ENCODE measurements at regions not wholly inside any gene's neighbourhood (a gene's known extent, or its start where the extent isn't known, plus 50 kb on each side); places are given as distances from the start of the nearest gene placed in this dataset.

DNA sequence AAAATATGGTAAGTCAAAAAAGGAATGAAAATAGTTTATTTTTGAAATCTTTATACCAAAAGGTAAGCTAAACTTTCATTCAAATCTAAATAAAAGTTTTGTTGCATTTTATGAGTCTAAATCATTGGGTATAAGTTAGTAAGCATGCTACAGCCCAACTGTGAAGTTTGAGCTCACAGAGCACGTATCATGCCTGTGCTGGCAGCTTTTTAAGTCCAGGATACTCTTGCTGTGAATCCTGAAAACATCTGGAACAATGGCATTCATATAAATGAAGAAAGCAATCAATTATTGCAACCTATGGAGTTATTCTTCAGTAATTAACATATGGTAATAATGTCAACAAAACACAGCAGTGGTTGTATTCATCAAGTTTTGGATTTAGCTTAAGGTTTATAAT lies 656.9 kb downstream of the RFPL4B start:
- Mint-ChIP-seq H3K27ac (ENCODE audit: unreplicated experiment) (no peak overlapping the region), H3K36me3 (ENCODE audit: low read depth, unreplicated experiment) (no peaks in the 10 kb centered on the region), H3K4me3 (ENCODE audit: unreplicated experiment) (no peak overlapping the region), H3K27me3 (ENCODE audit: low read depth, unreplicated experiment) (no peaks in the 10 kb centered on the region), H3K9me3 (ENCODE audit: unreplicated experiment) (no peaks in the 10 kb centered on the region), H3K4me1 (ENCODE audit: low read depth, unreplicated experiment) (peaks cover 5% of the 10 kb centered on the region)
- no peak overlapping the region for H3K27ac ChIP-seq (ENCODE audit: low read depth, low read length)
- no peak overlapping the region for H2AFZ ChIP-seq (ENCODE audit: low read depth, low read length)
- H3K4me1 ChIP-seq (ENCODE audit: insufficient read depth, low read length) = no peaks in the 10 kb centered on the region
- no peaks in the 10 kb centered on the region for H3K79me2 ChIP-seq (ENCODE audit: insufficient read depth, low read length)
- no peak overlapping the region for H3K4me3 ChIP-seq (ENCODE audit: insufficient read depth, low read depth, low read length)
- H3K9me3 ChIP-seq (ENCODE audit: insufficient read depth, low read depth, low read length) = no peaks in the 10 kb centered on the region
- H3K27me3 ChIP-seq (ENCODE audit: insufficient read depth, low read length) = no peaks in the 10 kb centered on the region
- DNase-seq (ENCODE audit: low read depth) (no peak), FAIRE-seq (no peak)
- no peak overlapping the region for H3K9ac ChIP-seq (ENCODE audit: low read length)
- no peaks in the 10 kb centered on the region for H3K36me3 ChIP-seq (ENCODE audit: insufficient read depth, low read length)
- H3K4me2 ChIP-seq (ENCODE audit: low read length) = no peak overlapping the region
- TF ChIP-seq EZH2 (IDR thresholded peaks at IDR 0.05; ENCODE audit: insufficient read depth, low read length) = no peak
- TF ChIP-seq, protein P1, sequence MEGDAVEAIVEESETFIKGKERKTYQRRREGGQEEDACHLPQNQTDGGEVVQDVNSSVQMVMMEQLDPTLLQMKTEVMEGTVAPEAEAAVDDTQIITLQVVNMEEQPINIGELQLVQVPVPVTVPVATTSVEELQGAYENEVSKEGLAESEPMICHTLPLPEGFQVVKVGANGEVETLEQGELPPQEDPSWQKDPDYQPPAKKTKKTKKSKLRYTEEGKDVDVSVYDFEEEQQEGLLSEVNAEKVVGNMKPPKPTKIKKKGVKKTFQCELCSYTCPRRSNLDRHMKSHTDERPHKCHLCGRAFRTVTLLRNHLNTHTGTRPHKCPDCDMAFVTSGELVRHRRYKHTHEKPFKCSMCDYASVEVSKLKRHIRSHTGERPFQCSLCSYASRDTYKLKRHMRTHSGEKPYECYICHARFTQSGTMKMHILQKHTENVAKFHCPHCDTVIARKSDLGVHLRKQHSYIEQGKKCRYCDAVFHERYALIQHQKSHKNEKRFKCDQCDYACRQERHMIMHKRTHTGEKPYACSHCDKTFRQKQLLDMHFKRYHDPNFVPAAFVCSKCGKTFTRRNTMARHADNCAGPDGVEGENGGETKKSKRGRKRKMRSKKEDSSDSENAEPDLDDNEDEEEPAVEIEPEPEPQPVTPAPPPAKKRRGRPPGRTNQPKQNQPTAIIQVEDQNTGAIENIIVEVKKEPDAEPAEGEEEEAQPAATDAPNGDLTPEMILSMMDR (IDR thresholded peaks at IDR 0.05; ENCODE audit: insufficient read depth, low read depth, low read length) = no peak
- no peaks in the 10 kb centered on the region for H4K20me1 ChIP-seq (ENCODE audit: insufficient read depth, low read length)

DNA sequence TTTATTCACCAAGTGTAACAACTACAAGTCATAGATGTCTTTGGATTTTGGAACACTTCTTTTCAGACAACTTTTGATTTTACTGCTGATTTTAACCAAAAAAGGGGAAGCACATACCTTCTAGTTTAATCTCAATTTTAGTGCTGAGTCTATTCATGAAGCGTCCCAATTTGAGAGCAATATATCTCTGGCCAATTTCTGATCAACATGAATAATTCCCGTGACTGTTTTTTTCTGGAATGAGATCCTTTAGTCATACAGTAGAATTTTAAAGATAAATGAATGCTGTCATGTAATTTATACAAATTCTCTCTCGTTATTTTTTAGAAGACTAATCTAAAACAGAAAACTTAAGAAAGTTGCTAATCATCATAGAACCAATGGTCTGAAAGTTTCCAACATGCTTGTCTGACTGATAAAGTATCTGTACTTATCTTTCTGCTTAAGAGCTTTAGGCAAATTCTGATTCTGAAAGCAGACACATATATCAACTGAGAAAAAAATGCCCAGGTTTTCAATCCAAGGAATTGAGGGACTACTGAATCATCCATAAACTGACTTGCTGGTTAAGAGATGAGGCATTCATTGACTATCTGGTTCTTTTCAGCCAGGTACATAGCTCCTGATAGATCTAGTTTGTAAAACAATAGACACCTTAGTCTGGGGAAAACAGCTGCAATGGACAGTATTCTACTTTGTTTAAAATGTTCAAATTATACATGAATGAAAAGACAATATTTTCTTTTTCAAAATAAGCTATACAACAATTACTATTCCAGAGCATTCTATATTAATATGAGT lies 657.5 kb downstream of the RFPL4B start:
- no peaks in the 10 kb centered on the region for H3K4me1 ChIP-seq (ENCODE audit: insufficient read depth, low read length)
- no peak overlapping the region for H3K4me3 ChIP-seq (ENCODE audit: insufficient read depth, low read depth, low read length)
- H3K27ac ChIP-seq (ENCODE audit: low read depth, low read length) = no peak overlapping the region
- peak; percentile 83 for DNase-seq (ENCODE audit: low read depth)
- H3K36me3 Mint-ChIP-seq (ENCODE audit: low read depth, unreplicated experiment) = no peaks in the 10 kb centered on the region
- no peak overlapping the region for H2AFZ ChIP-seq (ENCODE audit: low read depth, low read length)
- H3K27me3 ChIP-seq (ENCODE audit: insufficient read depth, low read length) = no peaks in the 10 kb centered on the region
- H3K4me3 Mint-ChIP-seq (ENCODE audit: unreplicated experiment) = no peak overlapping the region
- H3K27ac Mint-ChIP-seq (ENCODE audit: unreplicated experiment) = no peak overlapping the region
- H3K36me3 ChIP-seq (ENCODE audit: insufficient read depth, low read length) = no peaks in the 10 kb centered on the region
- TF ChIP-seq EZH2 (IDR thresholded peaks at IDR 0.05; ENCODE audit: insufficient read depth, low read length) = no peak
- TF ChIP-seq, protein P1 (IDR thresholded peaks at IDR 0.05; ENCODE audit: insufficient read depth, low read depth, low read length) = no peak
- H3K4me2 ChIP-seq (ENCODE audit: low read length) = no peak overlapping the region
- H4K20me1 ChIP-seq (ENCODE audit: insufficient read depth, low read length) = no peaks in the 10 kb centered on the region
- no peaks in the 10 kb centered on the region for H3K9me3 Mint-ChIP-seq (ENCODE audit: unreplicated experiment)
- H3K9me3 ChIP-seq (ENCODE audit: insufficient read depth, low read depth, low read length) = no peaks in the 10 kb centered on the region
- H3K79me2 ChIP-seq (ENCODE audit: insufficient read depth, low read length) = no peaks in the 10 kb centered on the region
- H3K27me3 Mint-ChIP-seq (ENCODE audit: low read depth, unreplicated experiment) = no peaks in the 10 kb centered on the region
- H3K9ac ChIP-seq (ENCODE audit: low read length) = no peak overlapping the region
- H3K4me1 Mint-ChIP-seq (ENCODE audit: low read depth, unreplicated experiment) = peaks cover 11% of the 10 kb centered on the region
- no peak for FAIRE-seq

DNA sequence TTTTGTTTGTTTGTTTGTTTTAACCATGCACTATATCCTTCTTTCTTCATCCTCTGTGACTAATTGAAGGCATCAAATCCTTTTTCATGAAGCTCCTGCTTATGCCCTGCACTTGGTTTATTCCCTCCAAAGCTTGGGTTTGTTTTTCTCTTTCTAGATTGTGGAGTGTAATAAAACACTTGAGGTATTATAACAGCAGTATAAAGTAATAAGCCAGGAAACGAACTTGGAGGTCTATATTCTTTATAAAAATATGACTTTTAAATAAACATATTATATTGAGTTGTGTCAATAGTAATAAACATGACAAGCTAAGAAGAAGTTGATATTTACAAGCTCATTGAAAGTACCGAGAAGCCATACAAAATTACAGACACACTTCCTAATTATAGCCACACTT lies 659.4 kb downstream of the RFPL4B start:
- H3K79me2 ChIP-seq (ENCODE audit: insufficient read depth, low read length) = no peaks in the 10 kb centered on the region
- H4K20me1 ChIP-seq (ENCODE audit: insufficient read depth, low read length) = no peaks in the 10 kb centered on the region
- TF ChIP-seq, protein P1 (IDR thresholded peaks at IDR 0.05; ENCODE audit: insufficient read depth, low read depth, low read length) = no peak
- no peak for TF ChIP-seq EZH2 (IDR thresholded peaks at IDR 0.05; ENCODE audit: insufficient read depth, low read length)
- no peak overlapping the region for H3K4me3 ChIP-seq (ENCODE audit: insufficient read depth, low read depth, low read length)
- Mint-ChIP-seq H3K4me3 (ENCODE audit: unreplicated experiment) (no peak overlapping the region), H3K9me3 (ENCODE audit: unreplicated experiment) (no peaks in the 10 kb centered on the region), H3K36me3 (ENCODE audit: low read depth, unreplicated experiment) (no peaks in the 10 kb centered on the region), H3K4me1 (ENCODE audit: low read depth, unreplicated experiment) (peaks cover 24% of the 10 kb centered on the region), H3K27ac (ENCODE audit: unreplicated experiment) (no peak overlapping the region), H3K27me3 (ENCODE audit: low read depth, unreplicated experiment) (no peaks in the 10 kb centered on the region)
- H3K9me3 ChIP-seq (ENCODE audit: insufficient read depth, low read depth, low read length) = no peaks in the 10 kb centered on the region
- DNase-seq (ENCODE audit: low read depth) (no peak), FAIRE-seq (no peak)
- H3K4me1 ChIP-seq (ENCODE audit: insufficient read depth, low read length) = no peaks in the 10 kb centered on the region
- H3K4me2 ChIP-seq (ENCODE audit: low read length) = no peak overlapping the region
- no peak overlapping the region for H3K9ac ChIP-seq (ENCODE audit: low read length)
- no peak overlapping the region for H3K27ac ChIP-seq (ENCODE audit: low read depth, low read length)
- H3K27me3 ChIP-seq (ENCODE audit: insufficient read depth, low read length) = no peaks in the 10 kb centered on the region
- no peak overlapping the region for H2AFZ ChIP-seq (ENCODE audit: low read depth, low read length)
- no peaks in the 10 kb centered on the region for H3K36me3 ChIP-seq (ENCODE audit: insufficient read depth, low read length)
